ENCODE measurements at regions not wholly inside any gene's neighbourhood (a gene's known extent, or its start where the extent isn't known, plus 50 kb on each side); places are given as distances from the start of the nearest gene placed in this dataset.

GRCh38 chr2:19643117-19643518 lies 258.7 kb downstream of the TTC32 start:
- TF ChIP-seq EZH2 (IDR thresholded peaks at IDR 0.05; ENCODE audit: insufficient read depth, poor library complexity, severe bottlenecking) = no peak
- no peak for TF ChIP-seq EZH2phosphoT487 (IDR thresholded peaks at IDR 0.05; ENCODE audit: insufficient read depth, low read depth)
